Epidermal melanocyte (primary cell): ENCODE measurements at regions not wholly inside any gene's neighbourhood (a gene's known extent, or its start where the extent isn't known, plus 50 kb on each side); places are given as distances from the start of the nearest gene placed in this dataset.
"Not testable (repeated sequence)": the region's sequence is repeated elsewhere in the genome, so short reads cannot be mapped to it uniquely, and the experiment has no call there.

Experiments
- DNase-seq: peaks from one replicate; pipeline ENCODE4 v3.0.0; 2011; ENCODE audit warnings: low spot score; ENCODE audit not compliant: insufficient read length

DNA sequence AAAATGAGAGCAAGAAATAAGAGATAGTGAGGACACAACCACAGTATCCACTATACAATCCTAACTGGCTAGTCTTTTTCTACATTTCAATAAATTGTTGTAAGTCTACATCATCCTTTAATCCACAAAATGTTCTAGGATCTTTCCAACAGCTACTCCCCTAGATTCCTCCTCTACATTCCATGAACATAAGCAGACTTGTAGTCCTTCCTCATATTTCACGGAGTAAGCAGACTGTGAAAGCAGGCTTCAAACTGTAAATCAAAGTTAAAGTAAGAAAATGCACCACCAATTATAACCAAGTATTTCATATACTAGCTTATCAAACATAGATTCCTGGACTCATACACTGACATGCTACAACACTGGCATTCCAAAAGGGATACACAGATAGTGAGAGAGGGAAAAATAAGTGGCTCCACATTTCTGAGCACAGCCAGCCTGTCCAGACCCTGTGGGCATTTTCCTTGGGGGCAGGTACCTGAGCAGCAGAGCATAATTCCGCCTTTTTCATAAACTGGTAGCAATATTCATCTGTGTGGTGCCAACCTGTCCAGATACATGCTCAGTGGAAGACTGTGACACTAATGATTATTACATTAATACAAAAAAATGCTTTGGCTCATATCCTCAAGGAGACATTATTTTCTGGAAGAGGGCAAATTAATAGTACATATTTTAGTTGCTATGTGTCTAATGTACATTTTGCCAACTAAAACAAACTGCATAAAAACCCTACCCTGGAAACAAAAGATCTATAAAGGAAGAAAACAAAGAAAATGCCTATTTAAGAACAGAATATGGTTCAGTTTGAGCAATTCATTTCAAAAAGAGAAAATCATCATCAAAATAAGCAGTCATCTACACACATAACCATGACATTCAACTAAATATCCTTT, 113.3 kb upstream of the FSCB start:
- DNase-seq, result no peak

DNA sequence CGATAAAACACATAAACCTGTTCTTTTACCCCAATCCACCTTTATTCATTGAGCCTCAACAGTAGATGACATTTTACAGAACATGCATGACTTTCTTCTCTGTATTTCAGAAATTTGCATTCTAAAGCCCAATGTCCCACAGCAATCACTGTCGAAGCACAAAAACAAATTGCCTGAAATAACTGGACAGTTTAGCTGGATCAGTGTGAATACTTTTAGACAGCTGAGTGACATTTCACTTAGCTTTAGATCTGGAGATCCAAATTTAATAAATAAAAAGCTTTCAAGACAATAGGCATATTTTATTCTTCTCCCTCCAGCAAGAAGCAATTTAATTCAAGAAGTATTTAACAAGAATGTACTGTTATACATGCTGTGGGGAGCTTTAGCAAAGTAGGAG, 109.1 kb upstream of the FSCB start:
- no peak for DNase-seq

DNA sequence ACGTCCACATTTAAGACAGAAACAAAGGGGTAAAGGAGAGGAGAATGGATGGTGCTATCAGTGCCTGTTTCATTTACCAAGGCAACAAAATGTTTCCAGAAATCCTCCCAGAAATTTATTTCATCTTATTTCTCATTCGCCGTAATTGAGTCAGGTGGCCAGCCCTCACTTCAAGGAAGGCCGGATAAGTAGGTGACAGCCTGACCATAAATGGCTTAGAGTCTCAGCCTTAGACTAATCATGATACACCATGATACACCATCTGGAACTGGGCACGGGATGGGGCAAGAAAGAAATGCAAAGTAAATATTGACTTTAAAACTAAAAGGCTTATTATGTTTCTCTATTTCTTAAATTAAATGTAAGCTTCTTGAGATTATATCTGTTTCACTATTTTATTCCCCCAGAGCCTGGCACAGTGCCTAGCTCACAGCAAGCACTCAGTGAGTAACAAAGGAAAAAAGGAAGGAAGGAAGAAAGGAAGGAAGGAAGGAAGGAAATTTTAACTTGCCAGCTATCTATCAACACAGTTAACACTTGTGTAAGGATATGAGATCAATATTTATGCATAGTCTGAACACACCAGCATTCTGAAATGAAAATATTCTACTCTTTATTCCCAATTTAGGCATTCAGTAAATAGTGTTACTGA, 106.1 kb upstream of the FSCB start:
- DNase-seq, result no peak

DNA sequence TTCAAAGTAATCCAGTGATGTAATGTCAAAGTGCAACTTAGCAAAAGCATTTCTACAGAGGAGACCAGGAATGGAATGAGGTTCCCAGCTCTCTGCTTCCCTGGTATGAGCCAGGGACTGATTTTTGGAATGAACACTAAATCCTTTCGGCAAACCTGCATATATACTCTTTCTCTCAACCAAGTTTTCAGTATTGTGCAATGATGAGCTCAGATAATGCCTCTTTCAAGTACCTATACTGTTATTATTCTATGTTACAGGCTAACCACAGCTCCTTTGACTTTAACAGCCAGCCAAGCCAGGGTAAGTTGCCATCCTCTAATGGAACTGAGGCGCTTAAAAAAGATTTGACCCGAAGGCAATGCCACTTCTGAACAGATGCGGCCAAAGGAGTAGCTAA, 104.9 kb upstream of the FSCB start:
- no peak for DNase-seq

DNA sequence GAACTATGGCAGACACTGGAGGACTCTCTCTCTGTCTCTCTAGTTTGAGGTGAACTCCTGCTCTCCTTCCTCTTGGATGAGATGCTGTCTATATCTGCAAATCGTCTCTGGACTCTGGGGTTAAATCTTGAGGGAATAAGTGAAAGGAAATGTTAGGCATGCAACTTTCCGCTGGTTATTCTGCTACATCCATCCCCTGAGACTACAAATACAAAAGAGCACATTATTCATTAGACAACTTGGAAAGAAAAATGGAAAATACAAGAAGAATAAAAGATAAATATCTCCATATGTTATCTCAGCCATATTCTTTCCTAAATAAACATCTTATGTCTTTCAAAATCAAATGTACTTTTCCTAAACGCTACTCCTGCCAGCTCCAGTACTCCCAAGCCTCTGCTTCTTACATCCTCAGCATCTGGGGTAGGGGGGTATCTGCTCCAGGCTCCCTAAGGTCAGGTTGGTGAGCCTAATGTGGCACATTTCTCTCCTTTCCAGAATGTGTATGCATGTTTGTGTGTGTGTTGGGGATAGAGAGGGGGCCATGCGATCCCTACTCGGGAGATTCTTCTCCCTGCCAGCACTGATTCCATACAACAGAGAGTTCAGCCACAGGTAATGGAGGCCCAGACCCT, 102.9 kb upstream of the FSCB start:
- no peak for DNase-seq

DNA sequence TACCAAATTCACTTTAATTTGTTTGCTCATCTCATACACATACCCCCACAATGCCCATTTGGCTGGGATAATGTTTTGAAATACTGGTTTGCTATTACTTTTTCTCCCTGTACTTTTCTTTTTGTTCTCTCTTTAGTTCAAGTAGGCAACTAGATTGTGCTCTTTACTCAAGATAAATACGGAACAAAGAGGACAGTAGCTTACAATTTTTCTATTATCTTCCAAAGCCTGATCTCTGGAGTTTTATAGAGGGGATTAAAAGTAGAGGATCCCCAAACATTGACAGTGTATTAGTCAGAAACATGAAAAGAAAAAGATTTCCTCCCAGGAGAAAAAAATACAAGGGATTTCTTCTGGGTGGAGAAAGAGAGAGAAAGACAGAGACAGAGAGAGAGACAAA, 102.1 kb upstream of the FSCB start:
- no peak for DNase-seq

DNA sequence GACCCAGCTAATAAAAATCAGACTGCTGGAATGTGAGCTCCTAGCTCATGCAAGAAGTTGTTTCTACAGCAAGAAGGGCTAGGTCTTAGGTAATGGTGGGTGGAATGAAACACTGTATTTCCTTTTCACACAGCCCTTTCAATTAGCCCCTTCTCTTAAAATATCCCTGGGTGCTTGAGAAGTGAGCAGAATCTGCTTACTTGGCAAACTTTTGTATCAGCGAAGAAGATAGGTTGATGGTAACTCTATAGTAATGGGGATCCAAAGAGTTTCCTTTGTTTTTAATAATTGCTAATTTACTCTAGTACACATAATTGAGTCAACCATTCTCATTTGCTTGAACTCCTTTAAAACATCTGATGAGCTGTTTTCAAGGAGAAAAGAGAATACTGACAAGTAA, 100.6 kb upstream of the FSCB start:
- DNase-seq, result no peak

DNA sequence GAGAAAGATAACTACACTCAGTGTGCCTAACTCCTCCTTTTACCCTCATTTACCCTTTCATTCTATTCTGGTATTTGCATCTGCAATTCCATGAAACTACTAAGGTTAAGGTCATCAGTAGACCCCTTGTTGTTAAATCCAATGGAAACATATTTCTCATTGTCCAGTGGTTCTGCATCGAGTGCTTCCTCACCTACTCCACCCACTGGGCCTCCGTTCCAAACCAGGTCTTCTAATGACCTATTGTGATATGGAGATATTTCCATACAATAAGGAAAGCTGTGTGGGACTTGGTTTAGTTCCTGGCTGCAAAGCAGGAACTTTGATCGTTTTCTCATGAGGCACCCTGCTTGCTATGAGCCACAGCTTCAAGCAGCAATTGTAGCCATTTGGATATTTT, 99.5 kb upstream of the FSCB start:
- no peak for DNase-seq

DNA sequence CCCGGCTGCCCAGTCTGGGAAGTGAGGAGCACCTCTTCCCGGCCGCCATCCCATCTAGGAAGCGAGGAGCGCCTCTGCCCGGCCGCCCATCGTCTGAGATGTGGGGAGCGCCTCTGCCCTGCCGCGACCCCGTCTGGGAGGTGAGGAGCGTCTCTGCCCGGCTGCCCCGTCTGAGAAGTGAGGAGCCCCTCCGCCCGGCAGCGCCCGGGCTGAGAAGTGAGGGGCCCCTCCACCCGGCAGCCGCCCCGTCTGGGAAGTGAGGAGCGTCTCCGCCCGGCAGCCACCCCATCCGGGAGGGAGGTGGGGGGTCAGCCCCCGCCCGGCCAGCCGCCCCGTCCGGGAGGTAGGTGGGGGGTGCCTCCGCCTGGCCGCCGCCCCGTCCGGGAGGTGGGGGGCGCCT, 94.2 kb upstream of the FSCB start:
- DNase-seq, result not testable (repeated sequence)

DNA sequence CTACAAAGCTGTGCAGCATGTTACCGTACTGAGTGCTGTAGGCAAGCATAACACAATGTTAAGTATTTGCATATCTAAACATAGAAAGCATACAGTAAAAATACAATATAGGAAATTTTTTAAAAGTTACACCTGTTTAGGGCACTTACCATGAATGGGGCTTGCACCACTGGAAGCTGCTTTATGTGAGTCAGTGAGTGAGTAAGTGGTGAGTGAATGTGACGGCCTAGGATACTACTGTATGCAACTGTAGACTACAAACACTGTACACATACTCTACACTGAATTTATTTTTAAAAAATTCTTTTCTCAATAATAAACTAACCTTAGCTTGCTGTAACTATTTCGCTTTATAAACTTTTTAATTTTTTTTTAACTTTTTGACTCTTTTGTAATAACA, 82.1 kb upstream of the FSCB start:
- no peak for DNase-seq

DNA sequence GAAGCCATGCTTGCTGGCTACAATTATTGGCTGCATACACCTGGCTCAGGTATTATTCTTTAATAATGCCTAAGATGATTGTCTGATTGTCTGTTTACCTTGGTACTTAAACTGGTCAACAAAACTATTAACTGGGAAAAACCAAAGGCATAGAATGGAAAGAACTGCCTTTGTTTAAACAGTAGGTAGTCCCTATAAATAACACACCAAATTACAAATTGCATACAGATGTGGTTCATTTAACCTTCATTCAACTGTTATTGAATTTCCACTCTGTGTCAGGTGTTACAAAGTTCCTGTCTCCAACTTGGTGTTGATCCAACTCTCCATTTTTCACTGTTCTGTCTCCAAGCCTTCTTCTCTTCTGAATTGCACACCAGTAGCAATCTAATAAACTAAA, 79.8 kb upstream of the FSCB start:
- DNase-seq, result no peak

DNA sequence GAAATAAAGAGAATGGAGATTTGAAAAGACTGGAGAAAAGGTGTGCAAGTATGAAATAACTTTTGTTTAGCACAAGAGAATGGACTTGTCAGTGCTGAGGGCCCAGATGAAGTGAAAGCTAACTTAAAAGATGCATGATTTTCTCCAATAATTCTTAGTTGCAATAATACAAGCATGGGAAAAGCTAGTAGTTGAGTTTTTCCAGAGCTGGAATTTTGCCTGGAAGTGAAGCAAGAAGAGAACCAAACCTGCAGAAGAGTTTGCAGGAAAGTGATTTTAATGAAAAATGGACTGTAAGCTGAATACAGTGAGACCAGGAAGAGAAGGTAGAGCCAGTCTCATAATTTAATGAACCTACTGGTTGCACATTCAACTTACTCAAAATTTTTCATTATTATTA, 69.3 kb upstream of the FSCB start:
- no peak for DNase-seq

DNA sequence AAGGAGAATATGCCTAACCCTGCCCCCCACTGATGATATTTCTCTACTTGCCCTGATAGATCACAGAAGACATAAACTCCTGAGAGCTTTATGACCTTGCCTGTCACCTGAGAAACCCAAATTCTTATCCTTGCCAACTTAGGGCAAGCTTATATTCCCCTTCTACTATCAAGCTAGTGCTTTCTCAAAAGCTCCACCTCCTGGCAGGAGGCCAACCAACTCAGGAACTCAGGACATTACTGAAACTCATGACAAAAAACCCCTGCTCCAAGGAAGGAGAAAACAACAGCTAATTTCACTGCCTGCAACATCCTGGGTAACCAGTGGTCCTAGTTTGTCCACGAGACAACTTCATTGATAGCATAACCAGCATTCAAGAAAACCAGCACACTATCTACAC, 60.9 kb upstream of the FSCB start:
- no peak for DNase-seq

DNA sequence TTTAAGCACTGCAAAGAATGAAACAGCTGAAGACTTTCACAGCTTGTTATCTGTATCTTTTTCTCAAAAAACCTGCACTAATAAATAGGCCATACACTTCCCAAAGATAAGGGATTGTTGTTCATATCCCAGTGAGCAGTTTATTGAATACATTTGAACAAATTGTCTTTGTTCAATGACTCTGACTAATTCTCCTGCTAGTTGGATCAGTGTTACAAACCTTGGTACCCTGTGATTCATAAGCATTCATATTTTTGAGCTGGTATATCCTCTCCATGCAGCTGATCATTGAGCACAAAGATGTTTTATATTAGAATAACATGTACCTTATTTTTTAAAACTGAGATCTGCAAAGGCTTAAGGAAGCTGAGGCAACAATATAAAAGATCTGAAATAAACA, 58.9 kb upstream of the FSCB start:
- DNase-seq, result no peak

DNA sequence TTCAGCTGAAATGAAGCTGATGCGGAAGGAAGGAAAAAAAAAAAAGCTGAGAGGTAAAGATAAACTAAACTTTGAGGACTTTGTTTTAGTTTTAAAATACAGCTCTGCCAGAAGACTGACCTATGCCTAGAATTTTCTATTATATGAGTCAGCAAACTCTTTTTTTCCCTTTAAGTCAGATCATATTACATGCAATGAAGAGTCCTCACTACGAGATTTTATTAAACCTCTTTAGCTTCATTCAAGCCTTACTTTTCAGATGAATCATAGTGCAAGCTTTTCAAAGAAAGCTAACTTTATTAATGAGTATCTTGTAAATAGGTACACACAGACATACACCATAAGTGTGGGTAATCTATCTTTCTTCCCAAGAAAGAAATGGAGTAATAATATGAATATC, 57.8 kb upstream of the FSCB start:
- no peak for DNase-seq
